ENCODE measurements at regions not wholly inside any gene's neighbourhood (a gene's known extent, or its start where the extent isn't known, plus 50 kb on each side); places are given as distances from the start of the nearest gene placed in this dataset.

DNA sequence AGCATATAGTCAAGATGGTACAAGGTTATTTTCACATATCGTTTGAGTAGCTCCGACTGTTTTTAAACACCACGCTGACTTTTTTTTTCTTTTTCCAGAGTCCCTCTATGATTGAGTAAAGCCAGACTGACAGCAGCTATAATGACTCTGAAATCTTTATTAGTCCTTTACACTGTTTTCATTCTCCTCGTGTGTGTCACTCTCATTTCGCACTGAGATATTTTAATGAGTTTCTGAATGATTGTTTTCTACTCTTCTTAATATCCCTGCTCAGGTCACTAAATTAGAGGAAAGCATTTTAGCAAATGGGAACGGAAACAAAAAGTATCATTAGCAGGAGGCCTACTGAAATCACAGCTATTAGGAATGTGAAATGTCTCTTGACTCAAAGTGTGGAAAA is 162.3 kb upstream of the MTPN start:
- intact Hi-C loops (cut with DNase I), result no loop called here
- H3K4me3 ChIP-seq, result no peak overlapping the region
- H3K36me3 ChIP-seq, result no peaks in the 10 kb centered on the region
- no peak for DNase-seq
- WGBS, 2 donors, result 59 to 60% methylated on average over 6 of the region's 6 CpGs
- H3K27me3 ChIP-seq, result no peaks in the 10 kb centered on the region
- TF ChIP-seq EP300 (IDR thresholded peaks at IDR 0.05) (no peak), CTCF (IDR thresholded peaks at IDR 0.05) (no peak), POLR2AphosphoS5 (IDR thresholded peaks at IDR 0.05) (peak in 3 of 4 donors; percentile 14 to 74 (median 57)), POLR2A (IDR thresholded peaks at IDR 0.05) (no peak)
- peak overlapping the region in 3 of 4 donors; percentile 58 to 64 (median 59) for H3K27ac ChIP-seq
- no peaks in the 10 kb centered on the region for H3K9me3 ChIP-seq
- H3K4me1 ChIP-seq, result peaks cover 2 to 55% (median 24%) of the 10 kb centered on the region in 4 donors

- peaks cover 2 to 51% (median 23%) of the 10 kb centered on the region in 4 donors for H3K4me1 ChIP-seq
- peak; percentile 46 to 91 (median 68) for TF ChIP-seq POLR2AphosphoS5 (IDR thresholded peaks at IDR 0.05)
- TF ChIP-seq EP300 (IDR thresholded peaks at IDR 0.05), result peak in 2 of 4 donors; percentile 33 to 65
- TF ChIP-seq POLR2A (IDR thresholded peaks at IDR 0.05), result no peak
- intact Hi-C loops (cut with DNase I), result no loop called here
- no peak overlapping the region for H3K4me3 ChIP-seq
- DNase-seq, result no peak
- no peaks in the 10 kb centered on the region for H3K9me3 ChIP-seq
- no peaks in the 10 kb centered on the region for H3K27me3 ChIP-seq
- WGBS, 2 donors, result 22 to 44% methylated on average over 3 of the region's 3 CpGs
- H3K36me3 ChIP-seq, result no peaks in the 10 kb centered on the region
- peak overlapping the region in 3 of 4 donors; percentile 58 to 64 (median 59) for H3K27ac ChIP-seq
Measured at GRCh38 chr7:136138991-136139390, 161.8 kb upstream of the MTPN start.

GRCh38 chr7:136136906-136137454 is 159.8 kb upstream of the MTPN start:
- peaks cover 2 to 31% (median 10%) of the 10 kb centered on the region in 4 donors for H3K4me1 ChIP-seq
- H3K36me3 ChIP-seq, result no peaks in the 10 kb centered on the region
- no peaks in the 10 kb centered on the region for H3K9me3 ChIP-seq
- 88% methylated on average over 6 of the region's 6 CpGs for WGBS, 2 donors
- H3K4me3 ChIP-seq, result no peak overlapping the region
- DNase-seq, result no peak
- intact Hi-C loops (cut with DNase I), result no loop called here
- H3K27ac ChIP-seq, result no peak overlapping the region
- TF ChIP-seq POLR2A (IDR thresholded peaks at IDR 0.05) (no peak), EP300 (IDR thresholded peaks at IDR 0.05) (no peak), CTCF (IDR thresholded peaks at IDR 0.05) (no peak), POLR2AphosphoS5 (IDR thresholded peaks at IDR 0.05) (no peak)
- H3K27me3 ChIP-seq, result no peaks in the 10 kb centered on the region

DNA sequence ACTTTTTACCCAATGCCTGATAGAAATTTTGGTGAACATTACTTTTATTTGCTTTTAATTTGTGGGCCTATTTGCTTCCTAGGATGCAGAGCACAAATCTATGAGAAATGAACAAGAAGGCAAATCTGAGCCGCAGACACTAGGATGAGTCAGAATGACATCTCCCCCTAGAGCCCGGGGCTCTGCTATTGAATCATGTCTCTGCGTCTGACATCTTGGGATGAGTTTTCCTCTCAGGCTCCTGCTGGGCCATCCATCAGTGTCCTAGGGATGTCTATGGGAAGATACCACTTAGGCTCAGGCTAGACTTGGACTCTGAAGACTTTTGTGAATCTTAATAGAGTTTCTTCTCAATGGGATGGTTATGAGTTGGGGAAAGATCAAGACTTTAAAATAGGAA is 157.3 kb upstream of the MTPN start:
- H3K4me1 ChIP-seq, result peaks cover 2 to 21% (median 13%) of the 10 kb centered on the region in 4 donors
- TF ChIP-seq POLR2AphosphoS5 (IDR thresholded peaks at IDR 0.05), result no peak
- H3K9me3 ChIP-seq, result no peaks in the 10 kb centered on the region
- H3K27ac ChIP-seq, result peak overlapping the region in 2 of 4 donors; percentile 2 to 11
- WGBS, 2 donors, result 86% methylated on average over 3 of the region's 3 CpGs
- H3K4me3 ChIP-seq, result no peak overlapping the region
- H3K36me3 ChIP-seq, result no peaks in the 10 kb centered on the region
- DNase-seq, result no peak
- no peaks in the 10 kb centered on the region for H3K27me3 ChIP-seq
- intact Hi-C loops (cut with DNase I), result no loop called here

DNA sequence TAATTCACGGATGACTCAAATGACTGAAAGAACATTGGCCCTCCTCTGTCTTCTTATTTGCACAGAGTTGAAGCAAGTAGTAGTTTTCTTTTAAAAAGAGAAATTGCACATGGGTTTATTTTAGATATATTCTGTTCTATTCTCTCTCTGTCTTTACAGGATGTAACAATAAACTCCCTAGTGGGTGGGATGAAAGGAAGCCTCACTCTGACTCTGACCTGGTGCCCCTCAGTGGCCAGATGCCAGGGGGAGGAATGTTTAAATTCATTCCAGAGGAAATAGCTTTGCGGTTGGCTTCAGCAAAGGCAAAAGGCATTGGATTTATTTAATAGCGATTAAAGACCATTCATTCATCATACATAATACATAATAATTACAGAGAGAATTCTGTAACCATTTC is 156.4 kb upstream of the MTPN start:
- Histone ChIP-seq H3K27ac (peak overlapping the region in 2 of 4 donors; percentile 2 to 11), H3K36me3 (no peaks in the 10 kb centered on the region), H3K9me3 (no peaks in the 10 kb centered on the region), H3K27me3 (no peaks in the 10 kb centered on the region), H3K4me3 (no peak overlapping the region), H3K4me1 (peaks cover 0 to 12% (median 6%) of the 10 kb centered on the region in 4 donors)
- no peak for TF ChIP-seq CTCF (IDR thresholded peaks at IDR 0.05)
- no peak for TF ChIP-seq POLR2A (IDR thresholded peaks at IDR 0.05)
- no peak for TF ChIP-seq EP300 (IDR thresholded peaks at IDR 0.05)
- TF ChIP-seq POLR2AphosphoS5 (IDR thresholded peaks at IDR 0.05), result no peak
- WGBS, 2 donors, result 74 to 78% methylated on average over 3 of the region's 3 CpGs
- intact Hi-C loops (cut with DNase I), result no loop called here
- no peak for DNase-seq

DNA sequence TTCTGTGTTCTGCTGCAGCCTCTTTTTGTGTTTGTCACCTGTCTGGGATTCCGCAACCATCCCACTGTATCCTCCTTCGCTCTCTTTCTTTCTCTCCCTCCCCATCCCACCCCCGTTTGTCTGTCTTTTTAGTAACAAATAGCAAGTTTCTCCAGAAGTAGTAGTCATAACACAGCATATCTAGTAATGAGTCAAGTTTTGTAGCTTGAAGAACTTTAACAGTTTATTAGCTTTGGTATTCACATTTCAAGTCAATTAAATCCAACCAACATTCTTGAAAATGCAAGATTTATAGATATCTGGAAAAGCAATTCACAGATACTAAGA is 154.1 kb upstream of the MTPN start:
- intact Hi-C loops (cut with DNase I), result no loop called here
- Histone ChIP-seq H3K27ac (peak overlapping the region in 2 of 4 donors; percentile 24), H3K27me3 (no peaks in the 10 kb centered on the region), H3K36me3 (no peaks in the 10 kb centered on the region), H3K4me3 (no peak overlapping the region), H3K4me1 (peaks cover 0 to 10% (median 4%) of the 10 kb centered on the region in 4 donors), H3K9me3 (no peaks in the 10 kb centered on the region)
- no peak for DNase-seq
- TF ChIP-seq EP300 (IDR thresholded peaks at IDR 0.05) (no peak), POLR2AphosphoS5 (IDR thresholded peaks at IDR 0.05) (no peak), POLR2A (IDR thresholded peaks at IDR 0.05) (no peak), CTCF (IDR thresholded peaks at IDR 0.05) (no peak)
- WGBS, 2 donors, result 85 to 90% methylated on average over 3 of the region's 3 CpGs

Measured in sigmoid colon (tissue), 6 donors.